ENCODE measurements at regions not wholly inside any gene's neighbourhood (a gene's known extent, or its start where the extent isn't known, plus 50 kb on each side); places are given as distances from the start of the nearest gene placed in this dataset.

DNA sequence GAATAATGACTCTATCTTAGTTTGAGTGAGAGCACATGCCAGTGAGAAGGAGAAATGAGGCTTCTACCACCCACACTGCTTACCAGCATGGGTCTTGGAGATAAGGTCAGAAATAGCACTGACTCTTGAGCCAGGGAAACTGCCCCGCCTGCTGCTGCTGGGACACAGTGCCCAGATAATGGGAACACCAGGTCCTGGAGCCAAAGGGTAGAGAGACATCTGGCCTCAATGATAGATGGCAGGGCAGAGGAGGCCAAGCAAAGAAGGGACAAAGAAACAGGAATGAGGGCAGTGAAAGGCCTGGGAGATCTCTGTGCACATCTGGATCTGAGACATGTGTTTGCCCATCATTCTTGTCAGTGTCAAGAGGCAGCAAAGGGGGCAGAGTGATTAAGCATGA, 97.4 kb downstream of the MIS18A start:
- no peak overlapping the region for H4K5ac ChIP-seq (ENCODE audit: insufficient read length, low read depth, low read length)
- no peak overlapping the region for H2AFZ ChIP-seq (ENCODE audit: low read length)
- H3K23me2 ChIP-seq (ENCODE audit: insufficient read length, low read depth, low read length, poor library complexity, severe bottlenecking), result no peaks in the 10 kb centered on the region
- no peak overlapping the region for H4K91ac ChIP-seq (ENCODE audit: insufficient read length, low read depth, low read length)
- TF ChIP-seq CTCF (conservative IDR thresholded peaks at IDR 0.05), result no peak
- H3K4me1 Mint-ChIP-seq, result peaks cover 11 to 12% of the 10 kb centered on the region in 2 experiments
- no peaks in the 10 kb centered on the region for H3K27me3 ChIP-seq (ENCODE audit: insufficient read depth, low read length)
- H3K4me1 ChIP-seq (ENCODE audit: insufficient read depth, low read length), result no peaks in the 10 kb centered on the region; the same call in 1 of the 2 replicates
- no peak overlapping the region for H4K8ac ChIP-seq (replicated peaks; ENCODE audit: insufficient read length, low read depth, low read length)
- H3K14ac ChIP-seq (ENCODE audit: insufficient read depth, low read length), result no peak overlapping the region
- DNase-seq, result no peak
- no peak overlapping the region for H3K23ac ChIP-seq (ENCODE audit: insufficient read length, low read depth, low read length)
- H2BK120ac ChIP-seq (ENCODE audit: low read depth, low read length, poor library complexity, severe bottlenecking), result no peak overlapping the region
- no peak overlapping the region for H3K4me2 ChIP-seq (ENCODE audit: insufficient read depth, insufficient read length, low read length)
- no CpG with 5 or more reads among the region's 1 CpG for WGBS (ENCODE audit: extremely low coverage, insufficient read length, low lambda C conversion rate)
- no peak overlapping the region for H2AK5ac ChIP-seq (ENCODE audit: insufficient read length, low read length)
- H3K4me3 Mint-ChIP-seq, result no peak overlapping the region
- H3K9ac ChIP-seq (ENCODE audit: extremely low read depth, insufficient read length, low read length), result no peak overlapping the region
- H3K56ac ChIP-seq (ENCODE audit: insufficient read length, low read depth, low read length), result no peak overlapping the region
- H3K18ac ChIP-seq (ENCODE audit: insufficient read length, low read depth, low read length), result no peak overlapping the region
- no peaks in the 10 kb centered on the region; a peak in 2 of 5 replicates for H3K9me3 Mint-ChIP-seq
- H3K4ac ChIP-seq (ENCODE audit: low read depth, low read length), result no peak overlapping the region
- no peaks in the 10 kb centered on the region for H3K36me3 Mint-ChIP-seq (ENCODE audit: insufficient read depth in 1 of 3, low read depth in 3 of 3)
- H3K27me3 Mint-ChIP-seq (ENCODE audit: low read depth), result peaks cover 2% of the 10 kb centered on the region; the same call in 1 of the 2 replicates
- H3K79me1 ChIP-seq (ENCODE audit: insufficient read depth, low read depth, low read length, poor library complexity, severe bottlenecking), result no peaks in the 10 kb centered on the region
- no peak overlapping the region for H2BK12ac ChIP-seq (ENCODE audit: insufficient read length, low read depth, low read length)
- no peak overlapping the region for H3K27ac Mint-ChIP-seq
- H3K9me3 ChIP-seq (ENCODE audit: control insufficient read depth, low read depth, low read length), result no peaks in the 10 kb centered on the region
- no peak overlapping the region for H2BK5ac ChIP-seq (ENCODE audit: insufficient read length, low read length)
- H3T11ph ChIP-seq (ENCODE audit: low read length), result no peak overlapping the region
- H3K27ac ChIP-seq (ENCODE audit: insufficient read length, low read depth, low read length), result no peak overlapping the region
- no peaks in the 10 kb centered on the region for H3K79me2 ChIP-seq (ENCODE audit: insufficient read depth, low read length)
- no peaks in the 10 kb centered on the region for H4K20me1 ChIP-seq (ENCODE audit: control insufficient read depth, insufficient read depth, insufficient read length)
- H2BK20ac ChIP-seq (ENCODE audit: low read depth, low read length, poor library complexity, severe bottlenecking), result no peak overlapping the region
- no peak overlapping the region for H2BK15ac ChIP-seq (ENCODE audit: low read depth, low read length)
